ENCODE measurements at regions not wholly inside any gene's neighbourhood (a gene's known extent, or its start where the extent isn't known, plus 50 kb on each side); places are given as distances from the start of the nearest gene placed in this dataset.

DNA sequence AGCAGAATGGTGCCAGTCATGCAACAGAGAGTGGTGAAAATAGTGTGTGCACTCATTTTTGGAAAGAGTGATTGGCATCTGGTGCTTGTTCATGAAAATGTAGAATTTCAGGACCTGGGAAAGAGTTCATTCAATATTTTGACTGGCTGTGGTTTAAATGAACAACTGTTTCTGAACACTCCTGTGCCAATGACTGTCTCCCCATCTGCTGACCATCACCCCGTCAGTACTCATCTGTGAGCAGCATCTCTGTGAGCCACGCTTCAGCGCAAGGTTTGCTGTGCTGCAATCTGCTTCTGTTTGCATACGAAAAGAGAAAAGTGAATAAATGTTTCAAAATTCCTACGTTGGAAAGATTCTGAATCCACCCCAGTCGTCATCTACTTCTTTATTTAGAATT, 77.9 kb upstream of the RUNX1 start:
- TF ChIP-seq POLR2A (IDR thresholded peaks at IDR 0.05; ENCODE audit: low read depth, low read length), result no peak
- DNase-seq (ENCODE audit: insufficient read length, low spot score) (no peak), FAIRE-seq (no peak)

DNA sequence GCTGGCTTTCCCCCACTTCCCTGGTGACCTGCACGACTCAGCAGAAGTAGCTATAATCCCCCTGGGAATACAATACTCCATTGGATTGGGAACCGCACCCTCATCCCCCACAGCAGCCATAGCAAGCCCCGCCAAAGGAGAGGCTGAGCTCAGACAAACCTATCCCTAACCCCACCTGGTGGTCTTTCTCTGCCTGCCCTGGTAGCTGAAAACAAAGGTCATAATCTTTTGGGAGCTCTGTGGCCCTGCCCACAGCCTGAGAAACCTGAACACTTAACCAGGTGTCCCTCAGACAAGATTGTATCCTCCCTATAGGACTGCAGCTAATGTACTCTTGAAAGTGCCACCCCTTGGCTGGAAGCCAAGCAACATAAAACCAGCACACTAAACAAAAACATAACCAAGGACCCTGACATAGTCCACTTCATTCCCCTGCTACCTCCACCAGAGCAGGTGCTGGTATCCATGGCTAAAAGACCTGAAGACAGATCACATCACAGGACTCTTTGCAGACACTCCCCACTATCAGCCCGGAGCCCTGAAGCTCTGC, 71.6 kb upstream of the RUNX1 start:
- TF ChIP-seq POLR2A (IDR thresholded peaks at IDR 0.05; ENCODE audit: low read depth, low read length), result no peak
- DNase-seq (ENCODE audit: insufficient read length, low spot score) (no peak), FAIRE-seq (no peak)

DNA sequence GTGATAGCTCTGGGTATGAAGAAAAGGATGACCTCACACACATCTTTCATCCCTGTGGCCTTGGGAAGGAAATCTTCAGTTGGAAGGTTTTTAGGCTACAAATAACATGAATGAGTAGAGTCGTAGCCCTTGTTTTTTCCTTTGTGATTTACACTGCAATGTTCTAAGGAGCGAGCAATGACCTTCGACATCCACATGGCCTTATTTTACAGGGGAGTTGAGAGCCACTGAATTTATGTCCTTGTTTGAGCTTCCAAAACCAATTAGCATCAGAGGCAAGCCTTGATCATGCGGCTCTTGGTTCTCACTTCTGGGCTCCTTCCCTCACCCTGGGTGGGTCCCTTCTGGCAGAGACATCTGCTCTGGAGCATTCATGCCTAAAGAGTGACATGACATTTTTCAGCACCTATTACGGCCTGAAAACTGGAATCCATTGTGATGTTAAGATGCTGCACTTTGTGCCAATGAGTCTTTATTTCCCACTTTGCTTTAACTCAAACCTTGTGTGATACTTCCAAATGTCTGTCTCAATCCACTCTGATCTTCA, 70.5 kb upstream of the RUNX1 start:
- DNase-seq (ENCODE audit: insufficient read length, low spot score), result no peak
- FAIRE-seq, result no peak
- TF ChIP-seq POLR2A (IDR thresholded peaks at IDR 0.05; ENCODE audit: low read depth, low read length), result no peak

DNA sequence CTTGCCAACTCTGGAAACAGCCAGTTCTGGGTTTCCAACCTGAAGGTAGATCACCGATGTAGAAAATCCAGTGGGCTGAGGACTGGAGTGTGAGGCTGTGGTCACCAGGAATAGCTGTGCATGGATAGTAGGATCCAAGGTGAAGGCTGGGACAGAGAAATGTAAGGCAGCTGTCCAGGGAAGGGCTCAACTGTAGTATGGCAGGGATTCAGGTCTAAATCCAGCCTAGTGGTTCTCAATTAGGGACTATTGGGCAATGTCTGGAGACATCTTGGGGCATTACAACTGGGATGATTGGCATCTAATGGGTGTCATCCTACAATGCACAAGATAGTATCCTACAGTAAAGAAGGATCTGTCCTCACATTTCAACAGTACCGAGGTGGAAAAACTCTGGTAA, 67.7 kb upstream of the RUNX1 start:
- FAIRE-seq (no peak), DNase-seq (ENCODE audit: insufficient read length, low spot score) (no peak)
- no peak for TF ChIP-seq POLR2A (IDR thresholded peaks at IDR 0.05; ENCODE audit: low read depth, low read length)

DNA sequence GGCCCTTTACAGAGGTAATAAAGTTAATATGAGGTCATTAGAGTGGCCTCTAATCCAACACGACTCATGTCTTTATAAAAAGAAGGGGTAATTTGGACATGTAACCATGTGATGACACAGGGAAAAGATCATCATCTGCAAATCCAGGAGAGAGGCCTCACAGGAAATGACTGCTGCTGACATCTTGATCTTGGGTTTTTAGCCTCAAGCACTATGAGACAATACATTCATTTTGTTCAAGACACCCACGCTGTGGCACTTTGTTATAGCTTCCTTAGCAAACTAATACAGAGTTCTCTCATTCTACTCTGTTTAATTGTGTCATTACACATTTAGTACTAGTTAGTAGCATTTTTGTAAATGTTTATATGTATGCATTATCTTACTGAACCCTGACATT, 64.0 kb upstream of the RUNX1 start:
- TF ChIP-seq POLR2A (IDR thresholded peaks at IDR 0.05; ENCODE audit: low read depth, low read length), result no peak
- DNase-seq (ENCODE audit: insufficient read length, low spot score) (no peak), FAIRE-seq (no peak)

DNA sequence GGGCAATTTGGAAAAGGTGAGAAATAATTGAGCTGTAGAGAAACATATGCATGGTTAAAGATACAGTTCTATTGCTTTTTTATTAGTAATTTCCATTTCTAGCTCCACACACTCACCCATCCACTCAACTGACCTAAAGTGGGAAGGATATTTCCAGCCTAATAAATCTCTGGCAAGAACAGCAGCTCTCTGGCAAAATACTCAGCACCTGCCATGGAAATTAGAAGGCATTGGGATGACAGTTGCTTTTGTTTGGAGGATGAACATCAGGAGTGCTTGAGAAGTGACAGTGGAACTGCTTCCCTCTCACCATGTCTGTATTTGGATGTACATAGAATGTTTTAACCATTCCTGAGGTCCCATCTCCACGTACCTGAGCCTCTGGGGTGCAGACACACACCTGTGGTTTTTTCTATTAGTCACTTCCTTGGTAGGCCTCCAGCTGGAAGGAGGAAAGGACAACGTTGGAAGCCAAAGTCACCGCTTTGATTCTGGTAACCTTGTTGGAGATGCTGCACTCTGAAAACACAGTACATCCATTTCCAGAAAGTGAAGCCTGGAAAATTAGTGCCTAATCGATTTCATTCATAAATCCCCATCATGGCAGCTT, 62.3 kb upstream of the RUNX1 start:
- TF ChIP-seq POLR2A (IDR thresholded peaks at IDR 0.05; ENCODE audit: low read depth, low read length), result no peak
- FAIRE-seq (no peak), DNase-seq (ENCODE audit: insufficient read length, low spot score) (no peak)

DNA sequence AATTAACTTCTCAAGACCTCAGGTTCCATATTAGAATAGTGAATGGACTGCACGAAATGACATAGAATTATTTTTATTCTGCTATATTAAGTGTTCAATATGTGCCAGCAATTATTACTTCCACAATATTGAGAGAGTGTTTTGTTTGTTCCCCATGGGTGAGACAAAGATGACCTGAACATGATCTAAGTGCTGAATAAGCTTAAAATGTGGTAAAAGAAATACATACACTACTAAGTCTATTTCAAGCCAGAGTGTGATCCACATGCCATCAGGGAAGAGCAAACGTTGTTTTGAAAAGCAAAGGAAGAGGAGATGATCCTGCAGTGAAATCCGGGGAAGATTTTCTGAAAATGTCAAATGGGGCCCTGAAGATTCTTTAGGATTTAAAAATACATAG, 59.8 kb upstream of the RUNX1 start:
- DNase-seq (ENCODE audit: insufficient read length, low spot score) (no peak), FAIRE-seq (no peak)
- no peak for TF ChIP-seq POLR2A (IDR thresholded peaks at IDR 0.05; ENCODE audit: low read depth, low read length)

DNA sequence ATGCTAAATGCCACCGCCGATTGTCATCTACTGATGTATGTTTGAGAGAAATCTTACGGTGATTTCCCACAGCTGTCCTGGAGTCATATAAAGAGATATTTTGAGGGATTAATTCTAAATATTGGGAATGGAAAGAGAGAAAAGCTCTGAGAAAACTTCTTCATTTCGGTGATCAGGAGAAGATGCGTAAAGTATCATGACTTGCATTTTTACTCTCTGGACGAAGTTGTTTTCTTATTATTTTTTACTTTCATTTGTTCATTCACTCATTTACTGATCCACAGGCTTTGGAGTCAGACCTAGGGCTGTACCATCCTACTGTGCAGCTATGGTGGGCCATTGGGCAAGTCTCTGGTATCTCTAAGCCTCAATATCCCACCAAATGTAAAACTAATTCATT, 58.4 kb upstream of the RUNX1 start:
- DNase-seq (ENCODE audit: insufficient read length, low spot score) (no peak), FAIRE-seq (no peak)
- TF ChIP-seq POLR2A (IDR thresholded peaks at IDR 0.05; ENCODE audit: low read depth, low read length), result no peak

DNA sequence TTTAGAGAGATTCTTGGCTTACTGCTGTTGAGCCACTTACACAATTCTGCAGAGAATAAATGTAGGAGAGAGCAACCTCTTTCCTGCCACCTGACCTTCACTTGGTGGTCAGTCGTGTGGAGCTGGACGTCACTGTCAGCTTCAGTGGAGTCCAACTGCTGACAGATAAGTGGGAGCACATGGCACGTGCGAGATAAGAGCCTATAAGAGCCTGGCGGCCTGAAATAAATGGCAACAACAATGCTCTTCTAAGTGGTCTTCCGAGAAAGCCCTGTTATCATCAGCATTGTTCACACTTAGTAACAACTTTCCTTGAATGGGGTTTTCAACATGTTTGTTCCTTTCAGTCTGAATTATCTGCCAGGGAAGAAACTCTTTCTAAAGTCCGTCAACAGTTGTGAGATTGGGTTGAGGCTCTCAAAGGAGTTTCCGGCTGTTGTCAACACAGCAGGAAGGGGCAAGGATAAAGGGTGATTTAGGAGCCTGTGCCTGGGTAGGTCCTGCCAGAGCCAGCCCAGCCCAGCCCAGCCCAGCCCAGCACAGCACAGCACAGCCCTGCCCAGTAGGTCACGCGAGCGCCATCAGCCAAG, 57.2 kb upstream of the RUNX1 start:
- DNase-seq (ENCODE audit: insufficient read length, low spot score) (no peak), FAIRE-seq (no peak)
- TF ChIP-seq POLR2A (IDR thresholded peaks at IDR 0.05; ENCODE audit: low read depth, low read length), result no peak

DNA sequence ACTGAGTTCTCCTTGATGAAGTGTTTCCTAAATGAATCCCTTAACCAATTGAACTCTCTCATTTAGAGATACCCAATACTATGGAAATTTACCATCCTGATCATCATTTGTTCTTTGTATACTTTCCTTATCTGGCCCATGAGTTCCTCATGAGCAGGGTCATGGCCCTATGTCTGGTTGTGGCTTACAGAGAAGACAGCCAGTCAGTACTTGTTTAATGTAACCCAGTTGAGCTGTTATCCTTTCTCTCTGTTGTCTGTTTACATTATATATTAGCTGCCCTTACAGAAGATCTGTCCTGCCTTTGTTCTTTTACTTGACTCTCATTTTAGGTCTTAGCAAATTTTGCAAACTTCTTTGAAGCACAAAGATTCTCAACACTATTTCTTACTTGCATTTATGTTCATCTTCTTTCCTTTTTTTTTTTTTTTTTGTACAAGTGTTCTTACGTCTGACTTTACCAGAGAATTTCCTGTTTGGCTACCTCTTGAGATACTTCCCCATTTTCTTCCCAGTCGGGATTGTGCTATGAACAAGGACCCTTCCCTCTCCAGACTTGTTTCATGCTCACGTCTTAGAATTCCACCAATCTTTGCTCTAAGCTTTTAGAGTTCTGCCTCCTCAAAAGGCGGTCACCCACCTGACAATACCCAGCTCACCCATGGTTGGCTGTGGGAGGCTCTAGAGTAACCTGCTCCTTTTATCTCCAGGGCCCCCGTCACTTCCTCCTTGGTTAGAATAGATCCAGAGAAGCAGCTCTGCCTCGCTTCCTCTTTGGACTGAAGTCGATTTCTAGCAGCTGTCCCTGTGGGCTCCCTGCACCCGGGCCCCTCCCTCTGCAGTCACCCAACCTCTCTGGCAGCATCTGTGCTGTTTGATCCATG, 53.6 kb upstream of the RUNX1 start:
- TF ChIP-seq POLR2A (IDR thresholded peaks at IDR 0.05; ENCODE audit: low read depth, low read length), result no peak
- FAIRE-seq, result no peak
- no peak for DNase-seq (ENCODE audit: insufficient read length, low spot score)

DNA sequence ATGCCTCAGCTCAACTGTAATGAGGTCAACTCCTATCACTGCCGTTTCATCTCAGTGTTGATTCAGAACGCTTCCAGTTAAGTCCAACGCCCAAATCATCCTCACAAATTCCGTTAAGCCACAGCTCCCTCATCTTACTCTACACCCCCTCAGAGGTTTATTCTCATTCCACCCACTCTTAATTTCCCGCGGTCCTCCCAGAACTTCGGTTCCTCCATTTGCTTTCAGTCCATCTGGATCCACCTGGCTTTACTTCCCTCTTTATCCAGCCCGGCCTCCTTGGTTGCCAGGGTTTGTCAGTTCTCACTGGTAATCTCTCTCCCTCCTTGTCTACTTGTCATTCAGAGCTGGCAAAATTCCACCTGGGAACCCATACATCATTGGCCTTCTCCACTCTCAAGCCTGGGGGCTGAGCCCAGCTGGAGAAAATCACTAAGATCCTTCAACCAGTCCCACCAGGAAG, 51.3 kb upstream of the RUNX1 start:
- no peak for TF ChIP-seq POLR2A (IDR thresholded peaks at IDR 0.05; ENCODE audit: low read depth, low read length)
- no peak for FAIRE-seq
- DNase-seq (ENCODE audit: insufficient read length, low spot score), result no peak

DNA sequence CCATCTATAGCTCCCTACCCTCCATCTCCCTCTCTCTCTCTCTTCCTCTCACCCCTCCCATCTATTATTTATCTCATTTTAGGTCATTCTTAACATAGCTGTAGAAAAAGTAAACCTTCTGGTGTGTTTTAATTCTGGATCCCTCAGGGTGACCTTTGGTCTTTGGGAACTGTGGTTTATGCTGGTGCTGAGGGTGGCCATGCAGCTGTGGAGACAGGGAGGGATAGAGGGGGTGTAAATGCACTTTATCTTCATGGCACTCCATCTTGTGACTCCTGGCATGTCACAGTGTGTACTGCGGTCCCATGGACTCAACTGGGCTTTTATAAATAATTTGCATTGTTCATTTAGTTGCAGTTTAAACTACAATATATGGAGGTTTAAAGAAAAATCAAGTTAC, 50.2 kb upstream of the RUNX1 start:
- DNase-seq (ENCODE audit: insufficient read length, low spot score), result no peak
- no peak for FAIRE-seq
- TF ChIP-seq POLR2A (IDR thresholded peaks at IDR 0.05; ENCODE audit: low read depth, low read length), result no peak
